GM20000 (cell line): ENCODE measurements at regions not wholly inside any gene's neighbourhood (a gene's known extent, or its start where the extent isn't known, plus 50 kb on each side); places are given as distances from the start of the nearest gene placed in this dataset.

Experiments
- DNase-seq: peaks from one replicate; pipeline ENCODE4 v3.0.0; 2012; ENCODE audit warnings: low spot score
- TF ChIP-seq, protein P1 (sequence below): IDR thresholded peaks from 2 replicates; pipeline ENCODE4 v1.5.1; 2012; ENCODE audit warnings: mild to moderate bottlenecking, control low read depth; ENCODE audit errors: extremely low read depth, missing control alignments

DNA sequence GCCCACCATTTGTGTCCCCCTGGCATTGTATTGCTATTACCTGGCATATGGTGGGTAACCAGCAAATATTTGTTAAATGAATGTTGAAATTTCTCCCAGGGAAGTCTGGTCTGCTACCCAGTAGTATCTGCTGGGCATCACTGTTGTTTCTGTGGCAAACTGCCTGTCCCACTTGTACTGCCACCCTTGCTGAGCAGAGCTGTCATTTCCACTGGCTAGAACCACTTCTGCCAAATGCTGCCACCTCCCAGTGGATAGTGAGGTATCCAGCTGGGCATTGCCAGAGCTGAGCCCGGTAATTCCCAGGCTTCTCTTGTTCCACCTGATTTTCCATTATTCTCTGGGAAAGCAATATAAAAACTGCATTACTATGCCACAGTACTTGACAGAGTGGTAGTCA is 186.7 kb upstream of the NOCT start:
- TF ChIP-seq, protein P1, sequence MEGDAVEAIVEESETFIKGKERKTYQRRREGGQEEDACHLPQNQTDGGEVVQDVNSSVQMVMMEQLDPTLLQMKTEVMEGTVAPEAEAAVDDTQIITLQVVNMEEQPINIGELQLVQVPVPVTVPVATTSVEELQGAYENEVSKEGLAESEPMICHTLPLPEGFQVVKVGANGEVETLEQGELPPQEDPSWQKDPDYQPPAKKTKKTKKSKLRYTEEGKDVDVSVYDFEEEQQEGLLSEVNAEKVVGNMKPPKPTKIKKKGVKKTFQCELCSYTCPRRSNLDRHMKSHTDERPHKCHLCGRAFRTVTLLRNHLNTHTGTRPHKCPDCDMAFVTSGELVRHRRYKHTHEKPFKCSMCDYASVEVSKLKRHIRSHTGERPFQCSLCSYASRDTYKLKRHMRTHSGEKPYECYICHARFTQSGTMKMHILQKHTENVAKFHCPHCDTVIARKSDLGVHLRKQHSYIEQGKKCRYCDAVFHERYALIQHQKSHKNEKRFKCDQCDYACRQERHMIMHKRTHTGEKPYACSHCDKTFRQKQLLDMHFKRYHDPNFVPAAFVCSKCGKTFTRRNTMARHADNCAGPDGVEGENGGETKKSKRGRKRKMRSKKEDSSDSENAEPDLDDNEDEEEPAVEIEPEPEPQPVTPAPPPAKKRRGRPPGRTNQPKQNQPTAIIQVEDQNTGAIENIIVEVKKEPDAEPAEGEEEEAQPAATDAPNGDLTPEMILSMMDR = no peak
- DNase-seq = no peak

DNA sequence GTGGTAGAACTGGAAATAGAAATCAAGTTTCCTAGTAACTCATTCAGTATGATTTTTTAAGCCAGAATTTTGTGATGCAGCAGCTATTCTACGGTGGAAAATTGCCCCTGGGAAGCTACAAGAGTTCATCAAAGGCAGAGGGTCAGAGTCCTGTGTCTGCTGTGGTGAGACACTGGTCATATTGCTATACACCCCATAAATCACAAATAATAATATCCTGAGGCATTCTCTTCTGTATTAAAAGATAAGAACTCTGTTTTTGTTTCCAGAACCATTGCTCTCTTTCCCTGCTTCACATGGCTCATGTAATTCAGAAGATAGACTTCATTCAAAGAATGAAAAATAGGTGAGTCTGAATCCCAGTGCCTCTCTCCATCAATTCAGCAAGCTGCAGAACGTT is 188.8 kb upstream of the NOCT start:
- TF ChIP-seq, protein P1 = no peak
- no peak for DNase-seq

DNA sequence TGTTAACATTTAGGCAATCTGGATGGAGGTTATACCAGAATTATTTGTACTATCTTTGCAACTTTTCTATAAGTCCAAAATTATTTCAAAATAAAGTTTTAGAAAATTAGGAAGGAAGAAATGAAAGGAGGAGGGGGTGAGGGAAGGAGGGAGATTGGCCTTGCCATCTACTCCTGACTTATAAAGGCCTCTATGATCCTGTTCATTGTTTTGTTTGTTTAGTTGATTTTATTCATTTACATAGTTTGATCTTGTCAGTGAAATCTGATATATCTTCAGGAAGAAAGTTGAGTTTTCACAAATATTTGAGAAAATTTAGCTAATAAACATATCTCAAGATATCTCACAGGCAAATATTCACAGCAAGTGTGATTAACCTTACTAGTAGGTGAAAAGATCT is 189.3 kb upstream of the NOCT start:
- no peak for DNase-seq
- TF ChIP-seq, protein P1 = no peak

DNA sequence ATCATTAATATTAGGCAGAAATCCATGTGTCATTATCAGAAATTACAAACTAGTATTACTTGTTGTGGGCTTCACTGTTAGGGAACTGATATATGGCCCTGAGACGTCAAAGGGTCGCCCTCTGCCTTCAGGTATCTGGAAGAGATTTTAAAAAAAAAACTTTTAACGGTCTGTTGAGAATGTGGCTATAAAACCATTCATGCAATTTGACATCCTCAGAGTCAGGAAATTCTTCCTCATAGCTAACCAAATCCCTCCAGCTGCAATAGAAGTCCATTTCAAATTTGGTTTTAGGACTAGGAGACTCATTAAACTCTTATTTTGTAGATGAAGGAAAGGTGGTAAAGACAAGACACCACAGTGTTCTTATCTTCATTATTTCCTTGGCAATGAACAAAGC is 194.2 kb upstream of the NOCT start:
- TF ChIP-seq, protein P1 = no peak
- no peak for DNase-seq

- no peak for DNase-seq
- TF ChIP-seq, protein P1 = no peak
Measured at GRCh38 chr4:138816875-138817274, 198.7 kb upstream of the NOCT start.

- no peak for DNase-seq
- TF ChIP-seq, protein P1 = no peak
Measured at GRCh38 chr4:138815811-138816210, 199.8 kb upstream of the NOCT start.

- TF ChIP-seq, protein P1 = no peak
- DNase-seq = no peak
Measured at GRCh38 chr4:138805736-138806135, 209.8 kb upstream of the NOCT start.
